Kidney (tissue), 13 donors: ENCODE measurements at regions not wholly inside any gene's neighbourhood (a gene's known extent, or its start where the extent isn't known, plus 50 kb on each side); places are given as distances from the start of the nearest gene placed in this dataset.

ENCODE experiments used
- DNase-seq, 5 donors: peaks; one replicate each; pipeline ENCODE4 v3.0.0-alpha.2; 2013 to 2020
- FAIRE-seq: peaks from 2 replicates; lab custom pipeline; 2012; peaks lifted over from hg19 to GRCh38; lab: Jason Lieb, UNC
- H3K27ac ChIP-seq, 2 donors: one replicate each; pipeline ENCODE4 v1.7.0; 2013; ENCODE audit warnings: low read depth in 2 of 2, low read length in 2 of 2, inconsistent platforms in 1 of 2
- H3K27me3 ChIP-seq: one replicate; pipeline ENCODE4 v1.7.1; 2013; ENCODE audit warnings: low read length, inconsistent platforms; ENCODE audit not compliant: control insufficient read depth, insufficient read depth
- H3K36me3 ChIP-seq, 3 donors: one replicate each; pipeline versions ENCODE4 v1.7.0 to v1.7.1; 2013; ENCODE audit warnings: low read length in 3 of 3, control low read depth in 1 of 3, inconsistent platforms in 1 of 3; ENCODE audit not compliant: insufficient read depth in 3 of 3, control insufficient read depth in 2 of 3
- H3K4me1 ChIP-seq, 3 donors: one replicate each; pipeline versions ENCODE4 v1.7.0 to v1.7.1; 2013; ENCODE audit warnings: low read length in 3 of 3, inconsistent platforms in 1 of 3, low read depth in 1 of 3; ENCODE audit not compliant: control insufficient read depth in 2 of 3, insufficient read depth in 2 of 3
- H3K4me3 ChIP-seq, 3 donors: one replicate each; pipeline versions ENCODE4 v1.7.0 to v1.8.1; 2013; ENCODE audit warnings: low read length in 3 of 3, control low read depth in 1 of 3, inconsistent platforms in 1 of 3
- H3K9ac ChIP-seq, 3 donors: one replicate each; pipeline versions ENCODE4 v1.7.0 to v1.7.1; 2013; ENCODE audit warnings: low read length in 3 of 3, control low read depth in 1 of 3, inconsistent platforms in 1 of 3
- H3K9me3 ChIP-seq, 3 donors: one replicate each; pipeline versions ENCODE4 v1.7.0 to v1.7.1; 2013; ENCODE audit warnings: low read length in 3 of 3, control low read depth in 1 of 3, inconsistent platforms in 1 of 3; ENCODE audit not compliant: control insufficient read depth in 2 of 3, insufficient read depth in 1 of 3
- CTCF ChIP-seq: IDR thresholded peaks from 3 replicates; pipeline ENCODE4 v1.5.1; 2012; ENCODE audit warnings: mild to moderate bottlenecking, moderate library complexity, borderline replicate concordance; ENCODE audit not compliant: insufficient read depth; ENCODE audit errors: extremely low read depth
- intact Hi-C: fragments of 100-400 bp; cut with DNase I; formaldehyde crosslinking; loops from one replicate; pipeline ENCODE4 v1.11.1; 2022
- donor health status: control.
- donor health status: control.
- donor health status: control.
- donor health status: control.
- donor health status: control.
- donor health status: DM: yes; HTN: yes; CAD: no.
- donor health status: Normal renal cell carcinoma (clear cell type).

GRCh38 chr3:86744051-86744450, 246.9 kb downstream of the VGLL3 start:
- no peak overlapping the region for H3K4me3 ChIP-seq
- DNase-seq (no peak), FAIRE-seq (no peak)
- H3K9ac ChIP-seq: no peak overlapping the region
- no peak overlapping the region for H3K27ac ChIP-seq
- TF ChIP-seq CTCF: no peak
- H3K4me1 ChIP-seq: no peaks in the 10 kb centered on the region
- no peaks in the 10 kb centered on the region for H3K9me3 ChIP-seq
- H3K36me3 ChIP-seq: no peaks in the 10 kb centered on the region
- no peaks in the 10 kb centered on the region for H3K27me3 ChIP-seq
- intact Hi-C loops: no loop called here

GRCh38 chr3:86743233-86743632, 247.7 kb downstream of the VGLL3 start:
- Histone ChIP-seq H3K4me1 (no peaks in the 10 kb centered on the region), H3K9me3 (no peaks in the 10 kb centered on the region), H3K27ac (no peak overlapping the region), H3K4me3 (no peak overlapping the region), H3K36me3 (no peaks in the 10 kb centered on the region), H3K9ac (no peak overlapping the region), H3K27me3 (no peaks in the 10 kb centered on the region)
- intact Hi-C loops: no loop called here
- DNase-seq: no peak
- FAIRE-seq: no peak
- no peak for TF ChIP-seq CTCF

GRCh38 chr3:86740751-86741150, 250.2 kb downstream of the VGLL3 start:
- intact Hi-C loops: no loop called here
- H3K36me3 ChIP-seq: no peaks in the 10 kb centered on the region
- no peak overlapping the region for H3K27ac ChIP-seq
- TF ChIP-seq CTCF: no peak
- DNase-seq: no peak
- no peaks in the 10 kb centered on the region for H3K9me3 ChIP-seq
- no peak overlapping the region for H3K9ac ChIP-seq
- no peaks in the 10 kb centered on the region for H3K27me3 ChIP-seq
- no peak overlapping the region for H3K4me3 ChIP-seq
- H3K4me1 ChIP-seq: no peaks in the 10 kb centered on the region
- FAIRE-seq: no peak

GRCh38 chr3:86739244-86739643, 251.7 kb downstream of the VGLL3 start:
- Histone ChIP-seq H3K27me3 (no peaks in the 10 kb centered on the region), H3K9ac (no peak overlapping the region), H3K27ac (no peak overlapping the region), H3K9me3 (no peaks in the 10 kb centered on the region), H3K4me3 (no peak overlapping the region), H3K36me3 (no peaks in the 10 kb centered on the region), H3K4me1 (no peaks in the 10 kb centered on the region)
- FAIRE-seq (no peak), DNase-seq (no peak)
- no peak for TF ChIP-seq CTCF
- intact Hi-C loops: no loop called here
